DLD1 (cell line): ENCODE measurements at regions not wholly inside any gene's neighbourhood (a gene's known extent, or its start where the extent isn't known, plus 50 kb on each side); places are given as distances from the start of the nearest gene placed in this dataset.

Source experiments
- in situ Hi-C: cut with HindIII; loops from 2 replicates; pipeline ENCODE4 v1.10.0; 2017; ENCODE audit warnings: low sequenced_read_pairs

DNA sequence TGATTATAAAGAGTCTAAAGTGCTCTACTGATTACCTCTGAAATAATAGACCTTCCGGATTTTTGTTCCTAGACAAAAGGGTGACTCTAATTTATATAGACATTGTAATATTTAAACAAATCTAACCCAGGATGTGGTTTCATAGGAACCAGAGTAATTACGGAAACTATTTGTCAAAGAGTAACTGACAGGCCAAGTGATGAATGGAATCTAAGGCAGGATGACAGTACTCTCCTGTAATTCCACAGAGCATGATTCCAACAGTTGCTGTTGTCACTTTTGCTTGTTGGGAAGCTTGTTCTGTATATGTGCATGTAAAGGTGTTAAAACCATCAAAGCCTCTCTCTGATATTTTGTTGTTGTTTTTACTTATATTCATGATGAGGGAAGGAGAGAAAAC lies 1141.0 kb downstream of the IGSF11 start:
- in situ Hi-C loops: no loop called here

DNA sequence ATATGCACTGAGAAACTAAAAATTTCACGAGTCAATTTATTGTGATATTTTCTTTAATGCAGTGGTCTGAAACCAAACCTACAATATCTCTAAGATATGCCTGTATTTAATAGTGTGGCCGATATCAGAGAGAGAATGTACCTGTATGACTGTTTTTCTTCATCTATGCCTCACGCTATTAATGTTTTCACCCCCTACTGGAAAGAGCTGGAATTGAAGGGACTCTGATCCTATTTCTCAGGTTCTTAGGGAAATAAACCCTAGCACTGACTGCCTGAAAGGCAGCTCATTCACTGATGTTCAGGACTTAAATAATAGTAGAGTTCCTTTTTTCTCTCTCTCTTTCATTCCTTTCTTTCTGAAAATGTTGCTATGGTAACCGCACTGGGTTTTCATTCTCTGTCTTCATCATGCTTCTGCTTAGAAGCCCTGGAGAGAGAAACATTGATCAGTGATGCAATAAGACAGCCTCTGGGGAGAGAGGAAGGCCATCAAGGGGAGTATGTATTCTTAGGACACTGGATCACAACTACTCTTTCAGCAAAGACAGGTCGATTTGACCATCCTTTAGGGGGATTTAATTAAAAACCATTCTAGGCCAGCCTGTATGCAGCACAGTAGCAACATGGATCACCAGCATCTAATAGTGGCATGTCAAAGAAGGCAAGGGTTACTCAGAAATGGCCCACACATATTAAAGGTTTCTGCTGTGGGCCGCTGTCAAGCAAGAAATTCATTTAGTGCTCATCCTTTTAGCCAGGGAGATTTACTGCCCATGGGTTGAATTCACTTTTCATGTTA lies 1135.7 kb downstream of the IGSF11 start:
- in situ Hi-C loops: no loop called here

DNA sequence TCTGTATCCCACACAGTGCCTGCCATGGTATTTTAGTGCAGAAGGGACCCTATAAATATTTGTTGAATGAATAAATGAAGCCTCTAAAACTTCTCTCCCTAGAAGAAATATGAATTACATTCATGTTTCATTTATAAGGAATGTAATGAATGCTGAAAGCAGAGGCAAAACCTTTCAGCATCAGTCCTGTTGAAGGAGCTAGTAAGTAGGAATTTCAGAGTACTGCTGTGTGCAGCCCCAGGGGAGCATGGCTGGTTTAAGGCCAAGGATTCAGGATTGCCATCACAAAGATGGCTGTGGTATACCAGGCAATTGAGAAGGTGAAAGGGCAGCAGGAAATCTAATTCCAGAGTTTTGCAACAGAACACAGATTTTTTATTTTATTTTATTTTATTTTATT lies 1131.4 kb downstream of the IGSF11 start:
- in situ Hi-C loops: no loop called here

DNA sequence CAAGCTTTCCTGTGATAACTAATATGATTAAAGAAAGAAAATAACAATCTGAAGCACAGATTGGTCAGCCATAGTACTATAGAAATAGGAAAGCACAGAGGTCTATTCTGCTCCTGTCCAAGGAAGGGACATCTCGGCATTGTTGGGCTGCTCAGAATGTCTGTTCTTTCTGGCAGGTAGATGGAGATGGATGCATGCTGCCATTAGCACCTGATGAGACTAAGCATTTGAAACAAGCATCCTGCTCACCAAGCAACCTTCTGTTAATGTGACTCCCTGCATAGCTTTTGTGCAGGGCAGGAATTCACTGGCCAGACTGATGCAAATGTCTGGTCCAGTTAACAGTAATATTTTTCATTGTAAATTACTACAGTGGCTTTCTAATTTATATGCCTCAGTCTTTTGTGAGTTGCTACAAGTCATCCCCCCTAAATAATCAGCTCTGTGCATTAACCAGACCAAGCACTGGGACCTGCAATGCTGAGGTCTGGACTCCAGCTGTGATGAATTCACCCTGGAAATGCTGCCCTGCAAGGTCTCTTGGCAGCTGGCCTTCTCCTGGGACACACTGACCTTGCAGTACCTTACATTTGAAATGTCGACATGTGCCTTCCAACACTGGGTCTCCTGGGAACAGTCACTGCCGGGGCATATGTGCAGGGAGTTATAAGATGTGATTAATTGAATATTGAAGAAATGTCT lies 1123.7 kb downstream of the IGSF11 start:
- in situ Hi-C loops: no loop called here

DNA sequence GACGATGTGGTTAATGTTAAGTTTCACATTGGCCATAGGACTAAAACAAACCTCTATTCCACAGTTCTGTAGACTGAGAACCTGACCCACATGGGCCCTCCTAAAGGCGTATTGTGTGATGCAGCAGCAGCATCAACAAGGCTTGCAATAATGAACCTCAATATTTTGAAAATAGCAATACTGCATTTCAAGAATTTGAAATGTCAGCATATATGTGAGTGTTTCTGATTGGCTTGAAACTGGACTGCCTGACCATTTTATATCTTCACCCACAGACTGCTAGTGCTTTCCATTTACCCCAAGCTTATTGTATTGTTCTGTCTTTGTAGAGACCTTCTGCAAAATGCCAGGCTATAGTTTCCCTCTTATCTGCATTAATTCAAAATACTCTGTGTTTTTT lies 1122.3 kb downstream of the IGSF11 start:
- in situ Hi-C loops: no loop called here

DNA sequence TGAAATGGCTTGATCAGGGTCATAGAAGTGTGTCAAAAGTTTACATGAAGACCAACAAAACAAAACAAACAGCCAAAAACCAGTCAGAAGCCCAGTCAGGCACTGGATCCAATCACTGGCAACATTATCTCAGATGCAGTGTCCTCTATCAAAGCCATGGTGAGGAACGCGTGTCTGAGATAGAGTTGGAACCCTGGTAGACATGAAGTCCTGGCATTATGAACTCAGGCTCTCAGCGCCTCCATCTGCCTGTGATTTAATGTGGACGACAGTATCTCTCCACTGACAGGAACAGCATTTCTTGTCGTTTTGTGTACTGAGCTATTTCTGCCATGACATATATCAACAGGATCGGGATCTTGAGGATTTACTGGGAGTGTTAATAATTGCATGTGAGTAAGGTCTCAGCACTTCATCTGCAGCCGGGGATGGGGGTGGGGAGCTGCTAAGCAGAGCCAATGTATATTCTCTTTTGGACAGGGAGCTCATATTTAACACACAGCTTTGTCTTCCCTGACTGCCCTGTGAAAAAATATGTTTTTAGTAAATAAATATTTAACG lies 1120.0 kb downstream of the IGSF11 start:
- in situ Hi-C loops: no loop called here

GRCh38 chr3:117916839-117917238 lies 1117.8 kb downstream of the IGSF11 start:
- in situ Hi-C loops: no loop called here

DNA sequence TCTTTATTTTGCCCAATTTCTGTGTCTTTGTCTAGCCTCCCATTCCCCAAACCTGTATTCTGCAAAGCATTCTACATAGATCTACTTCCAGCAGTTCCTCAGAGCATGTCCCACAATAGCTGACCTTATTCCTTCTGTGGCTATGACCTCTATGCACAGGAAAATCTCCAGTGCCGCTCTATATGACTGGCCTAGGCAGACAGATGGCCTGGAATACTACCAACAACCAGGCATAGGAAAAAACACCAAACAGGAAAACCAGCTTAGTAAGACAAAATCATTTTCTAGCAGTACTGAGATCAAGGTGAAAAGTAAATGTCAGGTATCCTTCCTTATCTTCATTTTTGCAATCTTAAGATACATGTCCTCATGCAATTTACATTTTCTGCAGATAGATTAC lies 1115.0 kb downstream of the IGSF11 start:
- in situ Hi-C loops: no loop called here

DNA sequence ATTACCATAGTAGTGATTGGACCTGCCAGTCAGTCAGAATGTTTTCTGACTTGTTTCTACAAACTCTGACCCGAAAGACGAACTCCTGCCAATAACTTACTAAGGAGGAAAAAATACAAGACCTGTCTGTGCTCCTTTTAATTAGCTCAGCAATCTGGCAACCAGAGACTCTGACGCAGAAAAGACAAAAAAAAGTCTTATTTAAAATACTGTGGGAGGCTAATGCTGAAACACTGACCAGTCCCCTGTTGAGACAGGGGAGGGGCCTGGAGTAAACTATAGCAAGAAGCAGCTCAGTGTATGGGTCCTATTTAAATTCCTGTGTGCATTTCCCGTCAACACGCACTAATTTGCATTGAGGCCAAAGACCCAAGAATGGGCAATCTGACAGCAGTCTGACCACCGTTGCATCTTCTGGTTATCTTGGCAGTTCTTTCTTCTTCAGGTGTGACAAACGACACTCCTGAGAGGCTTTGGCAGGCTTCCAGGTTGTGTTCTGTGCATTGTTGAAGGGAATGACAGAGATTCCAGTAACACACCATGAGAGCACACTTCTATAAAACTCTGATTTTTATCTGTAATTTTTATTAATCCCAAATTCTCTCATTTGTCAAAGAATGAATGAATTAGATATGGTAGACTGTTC lies 1114.3 kb downstream of the IGSF11 start:
- in situ Hi-C loops: no loop called here

DNA sequence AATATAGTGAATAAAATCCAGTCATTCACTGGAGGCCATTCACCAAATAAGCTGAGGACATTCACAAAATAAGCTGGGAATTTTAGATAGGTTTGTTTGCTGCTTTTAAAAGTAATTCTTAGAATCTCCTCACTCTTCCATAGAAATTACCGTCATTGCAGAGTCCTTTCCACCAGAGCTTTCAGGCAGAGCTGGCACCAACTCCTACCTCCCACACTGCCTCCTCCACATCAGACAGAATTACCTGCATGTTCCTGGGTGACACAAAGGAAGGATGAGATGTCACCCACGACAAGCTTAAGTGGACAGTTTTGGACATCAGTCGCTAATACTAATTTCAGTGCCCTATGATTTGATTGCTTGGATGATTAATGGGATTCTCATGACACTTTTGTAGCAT lies 1113.2 kb downstream of the IGSF11 start:
- in situ Hi-C loops: no loop called here

DNA sequence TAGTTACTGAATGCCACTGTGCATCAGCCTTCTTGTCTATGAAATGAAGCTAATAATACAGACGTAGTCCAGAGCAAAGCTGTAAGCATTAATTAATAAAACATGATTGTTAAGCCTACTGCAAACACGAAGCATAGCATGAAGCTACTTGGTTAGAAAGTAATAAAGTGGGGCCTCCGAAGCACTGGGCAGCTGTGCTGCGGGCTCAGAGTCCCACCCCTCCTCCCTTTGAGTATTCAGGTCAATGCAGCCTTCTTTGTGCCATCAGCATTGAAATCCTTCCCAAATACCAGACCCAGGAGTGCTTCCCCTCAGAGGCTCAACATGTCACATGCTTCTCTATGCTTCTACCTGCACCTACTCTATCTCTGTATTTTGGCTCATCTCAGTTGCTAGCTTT lies 1112.6 kb downstream of the IGSF11 start:
- in situ Hi-C loops: no loop called here

- in situ Hi-C loops: no loop called here
Measured at GRCh38 chr3:117926819-117927218, 1107.8 kb downstream of the IGSF11 start.

DNA sequence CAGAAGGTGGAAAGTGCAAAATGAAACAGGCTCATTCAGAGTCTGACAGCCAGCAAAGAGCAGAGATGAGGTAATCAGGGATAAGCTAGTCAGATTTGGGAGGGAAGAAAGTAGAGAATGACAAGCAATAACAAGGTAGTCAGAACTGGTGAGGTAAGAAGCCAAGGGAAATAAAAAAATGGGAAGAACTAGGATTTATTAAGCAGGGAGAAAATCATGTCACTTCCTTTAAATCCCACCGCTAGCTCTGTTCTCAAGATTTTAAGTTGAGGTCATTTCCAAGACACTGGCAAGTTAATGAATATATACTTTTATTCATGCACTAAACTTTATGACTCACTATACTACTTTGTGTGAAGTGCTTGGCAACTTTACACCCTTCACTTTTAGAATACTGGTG lies 1106.8 kb downstream of the IGSF11 start:
- in situ Hi-C loops: no loop called here

GRCh38 chr3:117928836-117929235 lies 1105.8 kb downstream of the IGSF11 start:
- in situ Hi-C loops: no loop called here

DNA sequence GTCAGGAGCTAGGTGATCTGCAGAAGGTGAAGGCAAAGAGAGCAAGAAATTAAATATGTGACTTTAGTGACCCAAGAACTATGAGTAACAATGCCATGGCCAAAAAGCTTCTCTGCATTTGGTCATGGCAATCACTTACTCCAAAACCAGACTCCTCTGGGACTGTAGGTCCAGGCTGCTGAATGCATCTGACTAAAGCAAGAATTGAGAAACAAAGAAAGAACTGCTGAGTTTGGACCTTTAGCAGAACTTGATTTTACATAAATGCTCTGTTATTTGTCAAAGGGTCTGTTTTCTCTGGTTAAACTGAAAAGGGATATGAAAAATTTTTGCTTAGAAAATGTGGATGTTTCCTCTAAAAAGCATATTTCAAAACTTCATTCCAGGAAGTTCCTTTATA lies 1102.2 kb downstream of the IGSF11 start:
- in situ Hi-C loops: no loop called here

- in situ Hi-C loops: no loop called here
Measured at GRCh38 chr3:117936159-117936558, 1098.5 kb downstream of the IGSF11 start.

- in situ Hi-C loops: no loop called here
Measured at GRCh38 chr3:117938974-117939373, 1095.7 kb downstream of the IGSF11 start.

DNA sequence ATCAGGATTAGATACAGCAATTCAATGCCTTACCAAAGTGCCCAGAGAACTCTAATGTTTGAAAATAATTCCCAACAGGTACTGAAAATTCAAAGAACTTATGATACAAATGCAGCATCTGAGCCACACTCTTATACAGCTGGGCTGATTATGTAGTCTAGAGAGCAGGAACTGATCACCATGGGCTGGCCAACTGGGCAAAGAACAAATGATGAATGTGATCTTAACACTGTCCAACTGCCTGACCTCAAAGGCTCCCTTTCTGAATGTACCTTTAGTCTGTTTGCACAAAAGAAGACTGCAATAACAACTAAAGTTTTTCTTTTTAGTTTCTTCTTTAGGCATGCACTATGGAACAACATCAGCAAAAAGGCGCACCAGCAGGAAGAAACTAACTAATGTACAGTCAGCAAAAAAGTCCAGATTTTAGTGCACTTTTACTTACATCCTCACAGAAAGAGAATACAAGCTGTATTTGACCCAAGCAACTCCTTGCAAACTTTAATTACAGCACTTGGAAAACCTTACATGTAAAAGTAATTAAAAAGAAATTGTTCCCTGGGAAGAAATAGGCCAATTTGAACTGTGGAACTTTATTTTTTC lies 1095.1 kb downstream of the IGSF11 start:
- in situ Hi-C loops: no loop called here

DNA sequence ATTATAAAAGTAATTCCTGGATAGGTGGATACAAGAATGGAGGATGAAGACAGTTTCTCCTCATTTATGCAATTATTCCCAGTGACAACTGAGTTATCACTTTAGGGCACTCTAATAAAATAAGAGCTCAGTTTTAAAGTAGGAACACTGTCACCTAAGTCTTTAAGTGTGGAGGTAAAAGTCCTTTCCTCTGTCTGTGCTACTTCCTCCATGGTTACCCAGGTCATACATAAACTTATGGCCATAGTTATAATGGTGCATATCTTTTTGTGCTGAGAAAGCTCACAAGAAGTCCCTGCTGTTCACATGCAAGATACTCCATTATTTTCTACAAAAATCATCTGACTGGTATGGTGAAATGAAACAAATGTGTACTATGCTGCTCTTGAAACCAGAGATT lies 1093.6 kb downstream of the IGSF11 start:
- in situ Hi-C loops: no loop called here

- in situ Hi-C loops: no loop called here
Measured at GRCh38 chr3:117941756-117942155, 1092.9 kb downstream of the IGSF11 start.

- in situ Hi-C loops: no loop called here
Measured at GRCh38 chr3:117954131-117954530, 1080.5 kb downstream of the IGSF11 start.
